GM21825 (cell line): ENCODE measurements at regions not wholly inside any gene's neighbourhood (a gene's known extent, or its start where the extent isn't known, plus 50 kb on each side); places are given as distances from the start of the nearest gene placed in this dataset.

Experiments used
- ATAC-seq: cut with Tn5 transposase; IDR thresholded peaks from one replicate; pipeline ENCODE4 v1.9.1; 2021; ENCODE audit warnings: mild to moderate bottlenecking, moderate library complexity; ENCODE audit not compliant: unreplicated experiment

GRCh38 chr4:27467351-27467750 lies 606.7 kb downstream of the STIM2 start:
- ATAC-seq, result no peak

GRCh38 chr4:27472364-27472763 lies 611.7 kb downstream of the STIM2 start:
- no peak for ATAC-seq

GRCh38 chr4:27474691-27475090 lies 614.0 kb downstream of the STIM2 start:
- no peak for ATAC-seq

GRCh38 chr4:27484216-27484615 lies 623.6 kb downstream of the STIM2 start:
- ATAC-seq, result no peak

- ATAC-seq, result no peak
Measured at GRCh38 chr4:27490315-27490714, 629.7 kb downstream of the STIM2 start.

GRCh38 chr4:27490766-27491165 lies 630.1 kb downstream of the STIM2 start:
- no peak for ATAC-seq

GRCh38 chr4:27506401-27506800 lies 645.8 kb downstream of the STIM2 start:
- ATAC-seq, result no peak

GRCh38 chr4:27514711-27515110 lies 654.1 kb downstream of the STIM2 start:
- no peak for ATAC-seq

GRCh38 chr4:27515140-27515539 lies 654.5 kb downstream of the STIM2 start:
- no peak for ATAC-seq

GRCh38 chr4:27518876-27519275 lies 658.2 kb downstream of the STIM2 start:
- no peak for ATAC-seq

GRCh38 chr4:27524224-27524623 lies 663.6 kb downstream of the STIM2 start:
- no peak for ATAC-seq

- ATAC-seq, result no peak
Measured at GRCh38 chr4:27534488-27534887, 673.8 kb downstream of the STIM2 start.

GRCh38 chr4:27568236-27568951 lies 707.8 kb downstream of the STIM2 start:
- ATAC-seq, result no peak

- ATAC-seq, result no peak
Measured at GRCh38 chr4:27568952-27569319, 708.3 kb downstream of the STIM2 start.

- ATAC-seq, result no peak
Measured at GRCh38 chr4:27574743-27575142, 714.1 kb downstream of the STIM2 start.

- ATAC-seq, result no peak
Measured at GRCh38 chr4:27577951-27578350, 717.3 kb downstream of the STIM2 start.

- no peak for ATAC-seq
Measured at GRCh38 chr4:27592738-27593137, 732.1 kb downstream of the STIM2 start.

GRCh38 chr4:27594922-27595321 lies 734.3 kb downstream of the STIM2 start:
- ATAC-seq, result no peak

GRCh38 chr4:27595571-27596360 lies 735.1 kb downstream of the STIM2 start:
- ATAC-seq, result no peak

- ATAC-seq, result no peak
Measured at GRCh38 chr4:27602172-27602571, 741.5 kb downstream of the STIM2 start.

- no peak for ATAC-seq
Measured at GRCh38 chr4:27604692-27605091, 744.1 kb downstream of the STIM2 start.

GRCh38 chr4:27616166-27616565 lies 755.5 kb downstream of the STIM2 start:
- no peak for ATAC-seq
